Naive thymus-derived CD8-positive, alpha-beta T cell (primary cell): ENCODE measurements at regions not wholly inside any gene's neighbourhood (a gene's known extent, or its start where the extent isn't known, plus 50 kb on each side); places are given as distances from the start of the nearest gene placed in this dataset.
"Not testable (repeated sequence)": the region's sequence is repeated elsewhere in the genome, so short reads cannot be mapped to it uniquely, and the experiment has no call there.

Experiments
- ATAC-seq, 2 donors: fragments of 150-1000 bp; cut with Tn5 transposase in 1 of 2; sonication (Bioruptor Pico), chemical (Tn5 transposase) in 1 of 2; 1 replicate in 1 of 2; 2 replicates in 1 of 2; pipeline ENCODE4 v1.10.0; 2021; ENCODE audit warnings: mild to moderate bottlenecking in 2 of 2, moderate library complexity in 2 of 2
- POLR2A ChIA-PET: fragments of 350-600 bp; sonication (Branson Sonifier 250); formaldehyde crosslinking; loops from one replicate; lab custom pipeline; 2021; ENCODE audit warnings: antibody characterized with exemption; lab: Charles Lee
- DNase-seq, 10 donors: peaks; one replicate each; pipeline versions ENCODE4 v3.0.0 to v3.0.0-alpha.2; 2020 to 2022
- H3K27ac Mint-ChIP-seq, 10 donors: one replicate each; pipeline ENCODE4 v1.8.0; 2020 to 2022; ENCODE audit warnings: mild to moderate bottlenecking in 10 of 10, mixed read lengths in 10 of 10, moderate library complexity in 4 of 10, inconsistent platforms in 1 of 10
- H3K27me3 Mint-ChIP-seq, 5 donors: one replicate each; pipeline ENCODE4 v1.8.0; 2021 to 2022; ENCODE audit warnings: mixed read lengths in 5 of 5
- H3K36me3 Mint-ChIP-seq, 3 donors: one replicate each; pipeline ENCODE4 v1.8.0; 2020 to 2022; ENCODE audit warnings: mixed read lengths in 3 of 3, mild to moderate bottlenecking in 2 of 3, inconsistent platforms in 1 of 3
- H3K4me1 Mint-ChIP-seq, 4 donors: one replicate each; pipeline ENCODE4 v1.8.0; 2021 to 2022; ENCODE audit warnings: mixed read lengths in 4 of 4
- H3K4me3 Mint-ChIP-seq, 10 donors: one replicate each; pipeline ENCODE4 v1.8.0; 2020 to 2022; ENCODE audit warnings: mild to moderate bottlenecking in 10 of 10, mixed read lengths in 10 of 10, moderate library complexity in 6 of 10, inconsistent platforms in 1 of 10
- H3K9me3 Mint-ChIP-seq, 9 donors: one replicate each; pipeline ENCODE4 v1.8.0; 2020 to 2022; ENCODE audit warnings: mixed read lengths in 9 of 9, mild to moderate bottlenecking in 3 of 9, inconsistent platforms in 1 of 9, moderate library complexity in 1 of 9

DNA sequence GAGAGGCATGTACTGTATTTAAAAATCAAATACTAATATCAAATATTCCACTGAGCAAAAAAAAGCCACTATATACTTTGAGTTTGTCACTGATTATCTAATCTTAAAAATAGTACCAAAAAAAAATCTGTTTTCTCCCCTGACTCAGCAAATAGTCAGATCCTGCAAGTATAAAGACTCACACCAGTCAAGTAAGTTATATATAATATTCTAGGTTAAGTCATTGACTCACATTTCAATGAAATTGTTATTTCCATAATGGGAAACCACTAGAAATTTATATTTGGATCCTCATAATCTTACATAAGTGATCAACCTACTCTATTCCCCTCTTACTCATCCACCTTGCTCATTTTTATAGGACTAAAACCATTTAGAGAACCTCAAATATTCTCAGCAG, 447.2 kb upstream of the MEF2C start:
- DNase-seq (no peak), ATAC-seq (no peak)
- peaks cover 0 to 4% (median 0%) of the 10 kb centered on the region in 3 donors for H3K36me3 Mint-ChIP-seq
- POLR2A ChIA-PET = no interaction called here
- no peak overlapping the region for H3K4me3 Mint-ChIP-seq
- peaks cover 0 to 3% (median 0%) of the 10 kb centered on the region in 4 donors for H3K4me1 Mint-ChIP-seq
- no peaks in the 10 kb centered on the region for H3K27me3 Mint-ChIP-seq
- H3K27ac Mint-ChIP-seq = no peak overlapping the region
- peaks cover 0 to 11% (median under 1%) of the 10 kb centered on the region in 9 donors for H3K9me3 Mint-ChIP-seq

DNA sequence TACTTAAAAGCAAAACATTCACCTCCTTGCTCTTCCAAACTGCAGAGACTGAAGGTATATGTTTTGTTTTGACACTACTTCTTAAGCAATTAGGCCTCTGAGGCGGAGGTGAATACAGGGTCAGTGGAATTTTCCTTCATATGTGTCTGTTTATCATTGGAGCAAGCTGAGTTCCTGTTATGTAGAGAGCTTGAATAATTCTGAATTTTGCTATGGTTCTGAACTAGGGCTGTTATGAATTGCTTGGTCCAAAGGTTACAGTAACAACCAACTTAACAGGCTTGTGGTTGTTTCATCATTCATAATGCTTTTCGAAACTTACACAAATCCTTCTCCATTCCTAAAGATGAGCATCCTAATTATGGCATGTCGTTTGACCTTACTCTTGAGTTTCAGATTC, 444.6 kb upstream of the MEF2C start:
- DNase-seq (no peak), ATAC-seq (no peak)
- H3K9me3 Mint-ChIP-seq = peaks cover 0 to 11% (median 2%) of the 10 kb centered on the region in 9 donors
- H3K36me3 Mint-ChIP-seq = peaks cover 0 to 4% (median 0%) of the 10 kb centered on the region in 3 donors
- peaks cover 0 to 14% (median 0%) of the 10 kb centered on the region in 4 donors for H3K4me1 Mint-ChIP-seq
- H3K4me3 Mint-ChIP-seq = no peak overlapping the region
- POLR2A ChIA-PET = no interaction called here
- H3K27ac Mint-ChIP-seq = no peak overlapping the region
- no peaks in the 10 kb centered on the region for H3K27me3 Mint-ChIP-seq

GRCh38 chr5:89324990-89325389, 442.0 kb upstream of the MEF2C start:
- POLR2A ChIA-PET = no interaction called here
- peaks cover 0 to 14% (median 0%) of the 10 kb centered on the region in 4 donors for H3K4me1 Mint-ChIP-seq
- DNase-seq (no peak), ATAC-seq (no peak)
- peak overlapping the region in 1 of 10 donors; percentile 28 for H3K27ac Mint-ChIP-seq
- no peak overlapping the region for H3K4me3 Mint-ChIP-seq
- peaks cover 0 to 10% (median 2%) of the 10 kb centered on the region in 9 donors for H3K9me3 Mint-ChIP-seq
- peaks cover 0 to 4% (median 0%) of the 10 kb centered on the region in 3 donors for H3K36me3 Mint-ChIP-seq
- H3K27me3 Mint-ChIP-seq = no peaks in the 10 kb centered on the region

- POLR2A ChIA-PET = no interaction called here
- Mint-ChIP-seq H3K9me3 (peaks cover 0 to 12% (median 0%) of the 10 kb centered on the region in 9 donors), H3K4me3 (no peak overlapping the region), H3K27me3 (no peaks in the 10 kb centered on the region), H3K27ac (no peak overlapping the region), H3K36me3 (no peaks in the 10 kb centered on the region), H3K4me1 (peaks cover 0 to 11% (median 0%) of the 10 kb centered on the region in 4 donors)
- ATAC-seq (no peak), DNase-seq (no peak)
These were observed 437.7 kb upstream of the MEF2C start for GRCh38 chr5:89320421-89321277.

DNA sequence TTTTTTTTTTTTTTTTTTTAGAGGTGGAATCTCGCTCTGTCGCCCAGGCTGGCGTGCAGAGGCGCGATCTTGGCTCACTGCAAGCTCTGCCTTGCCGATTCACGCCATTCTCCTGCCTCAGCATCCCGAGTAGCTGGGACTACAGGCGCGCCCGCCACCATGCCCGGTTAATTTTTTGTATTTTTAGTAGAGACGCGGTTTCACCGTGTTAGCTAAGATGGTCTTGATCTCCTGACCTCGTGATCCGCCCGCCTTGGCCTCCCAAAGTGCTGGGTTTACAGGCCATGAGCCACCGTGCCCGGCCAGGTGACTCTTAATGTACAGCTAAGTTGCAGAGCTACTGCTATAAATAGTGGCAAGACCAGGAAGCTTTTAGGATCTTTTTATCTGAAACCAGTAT, 434.9 kb upstream of the MEF2C start:
- H3K27me3 Mint-ChIP-seq, H3K36me3 Mint-ChIP-seq, H3K4me3 Mint-ChIP-seq, ATAC-seq, DNase-seq, POLR2A ChIA-PET, H3K27ac Mint-ChIP-seq: not testable (repeated sequence)
- Mint-ChIP-seq H3K4me1 (peaks cover 0 to 22% (median 0%) of the 10 kb centered on the region in 4 donors), H3K9me3 (peaks cover 0 to 12% (median 0%) of the 10 kb centered on the region in 9 donors)

- no peak for DNase-seq
- no peaks in the 10 kb centered on the region for H3K27me3 Mint-ChIP-seq
- H3K36me3 Mint-ChIP-seq = no peaks in the 10 kb centered on the region
- H3K9me3 Mint-ChIP-seq = peaks cover 0 to 12% (median 0%) of the 10 kb centered on the region in 9 donors
- H3K27ac Mint-ChIP-seq = no peak overlapping the region
- peaks cover 0 to 23% (median 0%) of the 10 kb centered on the region in 4 donors for H3K4me1 Mint-ChIP-seq
- H3K4me3 Mint-ChIP-seq = no peak overlapping the region
- POLR2A ChIA-PET = no interaction called here
- no peak for ATAC-seq
These were observed 432.5 kb upstream of the MEF2C start for GRCh38 chr5:89315286-89316100.

GRCh38 chr5:89313804-89314588, 431.0 kb upstream of the MEF2C start:
- H3K4me1 Mint-ChIP-seq = peaks cover 0 to 26% (median 0%) of the 10 kb centered on the region in 4 donors
- POLR2A ChIA-PET = no interaction called here
- peak overlapping the region in 1 of 10 donors; percentile 1 for H3K4me3 Mint-ChIP-seq
- DNase-seq = no peak
- H3K27me3 Mint-ChIP-seq = no peaks in the 10 kb centered on the region
- H3K27ac Mint-ChIP-seq = peak overlapping the region in 2 of 10 donors; percentile 23 to 34
- peak; percentile 23 to 73 for ATAC-seq
- H3K36me3 Mint-ChIP-seq = no peaks in the 10 kb centered on the region
- peaks cover 0 to 12% (median 0%) of the 10 kb centered on the region in 9 donors for H3K9me3 Mint-ChIP-seq

DNA sequence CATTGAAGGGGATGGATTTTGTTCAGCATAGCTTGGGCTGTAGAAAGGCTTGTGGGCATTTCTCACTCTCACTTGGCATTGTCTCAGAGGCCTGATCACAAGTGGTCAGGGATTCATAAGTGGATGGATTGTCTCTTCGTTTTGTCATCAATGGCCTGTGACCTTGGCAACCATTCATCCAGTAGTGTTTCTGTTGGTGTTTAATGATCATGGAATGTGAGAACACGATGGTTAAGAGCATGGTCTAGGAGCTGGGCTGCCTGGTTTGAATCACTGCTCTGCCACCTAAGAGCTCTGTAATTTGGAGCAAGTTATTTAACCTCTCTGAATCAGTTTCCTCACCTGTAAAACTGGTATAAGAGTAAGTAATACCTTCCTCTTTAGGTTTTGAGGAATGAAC, 430.1 kb upstream of the MEF2C start:
- H3K9me3 Mint-ChIP-seq = peaks cover 0 to 5% (median 0%) of the 10 kb centered on the region in 9 donors
- POLR2A ChIA-PET = no interaction called here
- DNase-seq (no peak), ATAC-seq (no peak)
- H3K4me3 Mint-ChIP-seq = no peak overlapping the region
- H3K4me1 Mint-ChIP-seq = peaks cover 0 to 30% (median 0%) of the 10 kb centered on the region in 4 donors
- H3K36me3 Mint-ChIP-seq = no peaks in the 10 kb centered on the region
- H3K27ac Mint-ChIP-seq = peak overlapping the region in 1 of 10 donors; percentile 34
- no peaks in the 10 kb centered on the region for H3K27me3 Mint-ChIP-seq

DNA sequence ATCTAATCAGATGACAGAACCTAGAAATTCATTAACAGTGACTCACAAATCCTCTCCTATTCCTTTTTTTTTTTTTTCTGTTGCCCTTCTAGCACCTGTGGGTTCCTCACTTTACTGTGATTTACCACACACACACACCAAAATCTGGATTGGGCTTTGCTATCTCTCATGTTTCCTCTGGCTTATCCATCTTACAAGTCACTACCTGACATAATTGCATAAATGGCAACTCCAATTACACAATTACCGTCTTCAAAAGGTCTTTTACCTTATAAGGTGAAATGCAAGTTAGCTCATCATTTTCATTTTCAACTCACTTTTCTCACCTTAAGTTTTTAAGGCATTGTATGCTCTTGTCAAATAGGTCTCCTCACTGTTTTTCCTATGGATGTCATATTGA, 426.3 kb upstream of the MEF2C start:
- Mint-ChIP-seq H3K4me3 (no peak overlapping the region), H3K27me3 (no peaks in the 10 kb centered on the region), H3K36me3 (no peaks in the 10 kb centered on the region), H3K9me3 (peaks cover 0 to 2% (median 0%) of the 10 kb centered on the region in 9 donors), H3K27ac (no peak overlapping the region), H3K4me1 (peaks cover 0 to 27% (median 0%) of the 10 kb centered on the region in 4 donors)
- POLR2A ChIA-PET = no interaction called here
- DNase-seq = no peak
- ATAC-seq = no peak

DNA sequence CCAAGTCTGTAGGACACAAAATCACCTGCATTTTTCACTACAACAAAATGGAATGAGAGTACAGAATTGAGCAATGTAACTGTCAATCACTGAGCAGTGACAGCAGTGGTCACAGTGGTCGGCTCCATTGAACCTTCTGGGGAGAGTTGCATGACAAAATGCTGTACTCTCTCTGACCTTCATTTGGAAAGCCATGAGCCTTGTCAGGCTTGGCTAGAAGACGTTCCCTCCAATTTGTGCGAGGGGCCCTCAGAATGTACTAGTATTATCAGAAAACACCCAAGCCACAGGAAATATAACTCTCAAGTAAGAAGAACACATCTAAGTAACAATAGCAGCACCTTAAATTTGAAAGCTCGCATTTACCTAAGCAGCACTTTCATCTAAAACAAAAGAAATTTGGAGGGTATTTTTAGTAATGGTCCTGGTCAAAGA, 425.6 kb upstream of the MEF2C start:
- no peak for DNase-seq
- Mint-ChIP-seq H3K4me1 (peaks cover 0 to 20% (median 0%) of the 10 kb centered on the region in 4 donors), H3K27me3 (no peaks in the 10 kb centered on the region), H3K4me3 (no peak overlapping the region), H3K27ac (peak overlapping the region in 1 of 10 donors; percentile 16), H3K36me3 (no peaks in the 10 kb centered on the region), H3K9me3 (peaks cover 0 to 2% (median 0%) of the 10 kb centered on the region in 9 donors)
- POLR2A ChIA-PET = no interaction called here
- ATAC-seq = no peak

DNA sequence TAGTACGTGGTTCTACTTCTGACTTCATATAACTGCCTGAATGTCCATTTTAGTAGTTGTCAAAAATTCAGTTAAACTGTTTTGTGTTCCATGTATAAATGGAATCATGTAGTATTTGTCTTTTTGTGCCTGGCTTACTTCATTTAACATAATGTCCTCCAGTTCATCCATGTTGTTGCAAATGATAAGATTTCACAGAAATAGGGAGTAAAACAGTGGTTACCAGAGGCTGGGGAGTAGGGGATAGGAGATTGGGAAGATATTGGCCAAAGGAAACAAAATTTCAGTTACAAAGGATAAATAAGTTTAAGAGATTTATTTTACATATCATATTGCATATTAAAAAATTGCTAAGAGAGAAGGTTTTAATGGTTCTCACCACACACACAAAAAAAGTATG, 425.0 kb upstream of the MEF2C start:
- no peak for ATAC-seq
- Mint-ChIP-seq H3K27ac (no peak overlapping the region), H3K4me3 (no peak overlapping the region), H3K27me3 (no peaks in the 10 kb centered on the region), H3K9me3 (peaks cover 0 to 2% (median 0%) of the 10 kb centered on the region in 9 donors), H3K36me3 (no peaks in the 10 kb centered on the region), H3K4me1 (peaks cover 0 to 20% (median 0%) of the 10 kb centered on the region in 4 donors)
- POLR2A ChIA-PET = no interaction called here
- DNase-seq = no peak

GRCh38 chr5:89307141-89307540, 424.2 kb upstream of the MEF2C start:
- DNase-seq, H3K4me3 Mint-ChIP-seq, H3K27ac Mint-ChIP-seq, H3K36me3 Mint-ChIP-seq, H3K9me3 Mint-ChIP-seq, POLR2A ChIA-PET, ATAC-seq, H3K27me3 Mint-ChIP-seq: not testable (repeated sequence)
- peaks cover 0 to 20% (median 0%) of the 10 kb centered on the region in 4 donors for H3K4me1 Mint-ChIP-seq
